Loucy (cell line): ENCODE measurements at regions not wholly inside any gene's neighbourhood (a gene's known extent, or its start where the extent isn't known, plus 50 kb on each side); places are given as distances from the start of the nearest gene placed in this dataset.

Source experiments
- CTCF ChIP-seq: fragments of 200-600 bp; sonication (generic); conservative IDR thresholded peaks from 2 replicates; pipeline ENCODE4 v1.5.1; 2014; ENCODE audit warnings: mild to moderate bottlenecking, antibody characterized with exemption, low read length
- EZH2phosphoT487 ChIP-seq: fragments of 200-600 bp; IDR thresholded peaks from 2 replicates; pipeline ENCODE4 v1.6.1; 2018; ENCODE audit warnings: antibody characterized with exemption, mild to moderate bottlenecking, moderate library complexity, borderline replicate concordance

DNA sequence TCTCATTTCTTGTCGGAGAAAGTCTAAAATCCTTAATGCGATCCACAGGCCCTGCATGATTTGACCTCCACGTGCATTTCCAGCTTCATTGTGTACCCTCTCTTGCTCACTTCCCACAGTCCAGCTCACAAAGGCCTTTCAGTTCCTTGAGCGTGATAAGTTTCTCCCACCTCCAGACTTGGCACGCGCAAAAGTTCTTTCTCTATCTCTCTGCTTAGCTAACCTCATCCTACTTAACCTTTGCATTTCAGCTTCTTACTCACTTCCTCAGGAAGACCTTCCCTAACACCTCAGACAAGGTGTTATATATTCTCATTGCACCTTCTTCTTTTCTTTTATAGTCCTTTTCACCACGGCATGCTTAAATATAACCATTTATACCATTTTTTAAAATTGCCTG is 124.8 kb upstream of the XPO1 start:
- TF ChIP-seq CTCF = no peak
- no peak for TF ChIP-seq EZH2phosphoT487
